ENCODE measurements at regions not wholly inside any gene's neighbourhood (a gene's known extent, or its start where the extent isn't known, plus 50 kb on each side); places are given as distances from the start of the nearest gene placed in this dataset.

DNA sequence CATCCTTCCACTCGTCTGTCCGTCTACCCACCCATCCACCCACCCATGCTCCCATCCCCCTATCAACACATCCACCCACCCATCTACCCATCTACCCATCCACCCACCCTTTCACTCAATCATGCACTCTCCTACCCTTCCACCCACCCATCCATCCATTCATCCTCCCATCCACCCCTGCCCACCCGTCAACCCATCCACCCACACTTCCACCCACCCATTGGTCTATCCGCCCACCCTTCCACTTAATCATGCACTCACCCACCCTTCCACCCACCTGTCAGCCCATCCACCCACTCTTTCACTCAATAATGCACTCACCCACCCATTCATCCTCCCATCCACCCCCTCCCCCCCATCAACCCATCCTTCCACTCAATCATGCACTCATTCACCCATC is 250.0 kb upstream of the EEF2KMT start:
- Histone ChIP-seq H3K4me1 (ENCODE audit: insufficient read depth, low read length) (no peaks in the 10 kb centered on the region), H3K36me3 (ENCODE audit: insufficient read depth, low read length) (no peaks in the 10 kb centered on the region), H3K27me3 (ENCODE audit: insufficient read depth, low read length) (no peaks in the 10 kb centered on the region), H3K4me3 (ENCODE audit: low read length in 2 of 2) (no peak overlapping the region), H3K27ac (ENCODE audit: low read depth, low read length) (no peak overlapping the region), H3K9me3 (ENCODE audit: control insufficient read depth in 1 of 2, low read length in 2 of 2) (no peaks in the 10 kb centered on the region)
- no peak overlapping the region for H3K27ac Mint-ChIP-seq
- ChIA-PET POLR2A (ENCODE audit: partially characterized antibody) (no interaction called here), CTCF (ENCODE audit: partially characterized antibody) (no interaction called here)
- no peaks in the 10 kb centered on the region for H3K4me1 Mint-ChIP-seq
- H3K4me3 Mint-ChIP-seq, result no peak overlapping the region
- DNase-seq, result no peak
- H3K9me3 Mint-ChIP-seq, result peaks cover 0 to 8% (median 2%) of the 10 kb centered on the region in 8 donors
- H3K36me3 Mint-ChIP-seq, result no peaks in the 10 kb centered on the region
- H3K27me3 Mint-ChIP-seq, result peaks cover 6 to 8% of the 10 kb centered on the region in 2 donors
- intact Hi-C loops (cut with micrococcal nuclease), result no loop called here

DNA sequence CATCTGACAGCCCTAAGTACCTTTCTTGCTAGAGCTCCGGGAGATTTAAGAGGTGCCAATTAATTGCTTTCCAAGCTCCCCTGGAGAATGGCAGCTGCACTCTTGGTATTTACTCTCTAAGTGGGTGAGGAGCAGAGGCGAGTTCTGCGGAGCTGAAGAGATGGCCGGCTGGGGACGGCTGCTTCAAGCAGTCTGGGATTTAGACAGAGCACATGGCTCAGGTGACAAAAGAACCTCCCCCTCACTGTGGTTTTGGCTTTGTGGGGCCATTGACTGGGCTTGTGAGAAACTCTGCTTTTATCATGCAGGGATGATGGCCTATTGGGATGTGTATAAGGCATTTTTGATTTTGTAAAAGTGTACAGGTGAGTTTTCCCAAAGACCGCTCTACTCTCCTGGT is 239.3 kb upstream of the EEF2KMT start:
- POLR2A ChIA-PET (ENCODE audit: partially characterized antibody), result no interaction called here
- H3K9me3 ChIP-seq (ENCODE audit: control insufficient read depth in 1 of 2, low read length in 2 of 2), result no peaks in the 10 kb centered on the region

GRCh38 chr16:5333991-5334390 is 236.4 kb upstream of the EEF2KMT start:
- no peak overlapping the region for H3K4me3 ChIP-seq (ENCODE audit: low read length in 2 of 2)
- Mint-ChIP-seq H3K27ac (no peak overlapping the region), H3K36me3 (no peaks in the 10 kb centered on the region), H3K27me3 (peaks cover 5% of the 10 kb centered on the region in 2 donors), H3K9me3 (peaks cover 0 to 9% (median under 1%) of the 10 kb centered on the region in 8 donors), H3K4me3 (no peak overlapping the region), H3K4me1 (no peaks in the 10 kb centered on the region)
- DNase-seq, result no peak
- ChIA-PET CTCF (ENCODE audit: partially characterized antibody) (no interaction called here), POLR2A (ENCODE audit: partially characterized antibody) (no interaction called here)
- no peaks in the 10 kb centered on the region for H3K36me3 ChIP-seq (ENCODE audit: insufficient read depth, low read length)
- no peaks in the 10 kb centered on the region for H3K4me1 ChIP-seq (ENCODE audit: insufficient read depth, low read length)
- H3K9me3 ChIP-seq (ENCODE audit: control insufficient read depth in 1 of 2, low read length in 2 of 2), result no peaks in the 10 kb centered on the region
- H3K27me3 ChIP-seq (ENCODE audit: insufficient read depth, low read length), result no peaks in the 10 kb centered on the region
- intact Hi-C loops (cut with micrococcal nuclease), result no loop called here
- H3K27ac ChIP-seq (ENCODE audit: low read depth, low read length), result no peak overlapping the region

More for the DNA sequence above, 239.3 kb upstream of the EEF2KMT start:
- H3K36me3 Mint-ChIP-seq, result no peaks in the 10 kb centered on the region
- H3K4me1 ChIP-seq (ENCODE audit: insufficient read depth, low read length), result no peaks in the 10 kb centered on the region
- peaks cover 5 to 10% of the 10 kb centered on the region in 2 donors for H3K27me3 Mint-ChIP-seq
- no peaks in the 10 kb centered on the region for H3K4me1 Mint-ChIP-seq
- no peak overlapping the region for H3K27ac Mint-ChIP-seq
- H3K27me3 ChIP-seq (ENCODE audit: insufficient read depth, low read length), result no peaks in the 10 kb centered on the region
- DNase-seq, result no peak
- H3K4me3 Mint-ChIP-seq, result no peak overlapping the region
- intact Hi-C loops (cut with micrococcal nuclease), result no loop called here
- CTCF ChIA-PET (ENCODE audit: partially characterized antibody), result no interaction called here
- peaks cover 0 to 2% (median 0%) of the 10 kb centered on the region in 8 donors for H3K9me3 Mint-ChIP-seq
- H3K4me3 ChIP-seq (ENCODE audit: low read length in 2 of 2), result no peak overlapping the region
- no peaks in the 10 kb centered on the region for H3K36me3 ChIP-seq (ENCODE audit: insufficient read depth, low read length)
- no peak overlapping the region for H3K27ac ChIP-seq (ENCODE audit: low read depth, low read length)

- DNase-seq, result no peak
- peaks cover 5 to 7% of the 10 kb centered on the region in 2 donors for H3K27me3 Mint-ChIP-seq
- Histone ChIP-seq H3K36me3 (ENCODE audit: insufficient read depth, low read length) (no peaks in the 10 kb centered on the region), H3K27ac (ENCODE audit: low read depth, low read length) (no peak overlapping the region), H3K4me1 (ENCODE audit: insufficient read depth, low read length) (no peaks in the 10 kb centered on the region), H3K27me3 (ENCODE audit: insufficient read depth, low read length) (no peaks in the 10 kb centered on the region), H3K4me3 (ENCODE audit: low read length in 2 of 2) (no peak overlapping the region), H3K9me3 (ENCODE audit: control insufficient read depth in 1 of 2, low read length in 2 of 2) (no peaks in the 10 kb centered on the region)
- H3K4me3 Mint-ChIP-seq, result no peak overlapping the region
- no peak overlapping the region for H3K27ac Mint-ChIP-seq
- ChIA-PET POLR2A (ENCODE audit: partially characterized antibody) (no interaction called here), CTCF (ENCODE audit: partially characterized antibody) (no interaction called here)
- peaks cover 0 to 9% (median under 1%) of the 10 kb centered on the region in 8 donors for H3K9me3 Mint-ChIP-seq
- intact Hi-C loops (cut with micrococcal nuclease), result no loop called here
- no peaks in the 10 kb centered on the region for H3K36me3 Mint-ChIP-seq
- no peaks in the 10 kb centered on the region for H3K4me1 Mint-ChIP-seq
Measured at GRCh38 chr16:5333126-5333525, 235.5 kb upstream of the EEF2KMT start.

DNA sequence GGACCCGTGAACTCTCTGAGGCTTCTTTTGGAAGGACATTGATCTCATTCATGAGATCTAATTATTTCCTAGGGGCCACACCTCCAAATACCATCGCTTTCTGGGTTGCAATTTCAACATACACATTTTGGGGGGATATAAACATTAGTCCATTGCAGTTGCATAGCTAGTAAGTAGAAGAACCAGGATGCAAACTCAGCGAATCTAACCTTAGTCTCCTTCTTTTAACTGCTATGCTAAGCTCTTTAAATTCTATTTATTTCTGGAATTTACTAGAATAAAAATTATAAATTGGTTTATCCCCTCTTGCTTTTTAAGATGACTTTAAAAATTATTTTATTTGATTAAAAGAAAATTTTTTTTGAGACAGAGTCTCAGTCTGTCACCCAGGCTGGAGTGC is 232.5 kb upstream of the EEF2KMT start:
- Histone ChIP-seq H3K36me3 (ENCODE audit: insufficient read depth, low read length) (no peaks in the 10 kb centered on the region), H3K27me3 (ENCODE audit: insufficient read depth, low read length) (no peaks in the 10 kb centered on the region), H3K9me3 (ENCODE audit: control insufficient read depth in 1 of 2, low read length in 2 of 2) (no peaks in the 10 kb centered on the region), H3K4me3 (ENCODE audit: low read length in 2 of 2) (no peak overlapping the region), H3K27ac (ENCODE audit: low read depth, low read length) (no peak overlapping the region), H3K4me1 (ENCODE audit: insufficient read depth, low read length) (no peaks in the 10 kb centered on the region)
- DNase-seq, result no peak
- intact Hi-C loops (cut with micrococcal nuclease), result no loop called here
- Mint-ChIP-seq H3K36me3 (no peaks in the 10 kb centered on the region), H3K4me1 (no peaks in the 10 kb centered on the region), H3K27me3 (peaks cover 7 to 9% of the 10 kb centered on the region in 2 donors), H3K27ac (no peak overlapping the region), H3K9me3 (peaks cover 0 to 10% (median under 1%) of the 10 kb centered on the region in 8 donors), H3K4me3 (no peak overlapping the region)
- ChIA-PET POLR2A (ENCODE audit: partially characterized antibody) (no interaction called here), CTCF (ENCODE audit: partially characterized antibody) (no interaction called here)

DNA sequence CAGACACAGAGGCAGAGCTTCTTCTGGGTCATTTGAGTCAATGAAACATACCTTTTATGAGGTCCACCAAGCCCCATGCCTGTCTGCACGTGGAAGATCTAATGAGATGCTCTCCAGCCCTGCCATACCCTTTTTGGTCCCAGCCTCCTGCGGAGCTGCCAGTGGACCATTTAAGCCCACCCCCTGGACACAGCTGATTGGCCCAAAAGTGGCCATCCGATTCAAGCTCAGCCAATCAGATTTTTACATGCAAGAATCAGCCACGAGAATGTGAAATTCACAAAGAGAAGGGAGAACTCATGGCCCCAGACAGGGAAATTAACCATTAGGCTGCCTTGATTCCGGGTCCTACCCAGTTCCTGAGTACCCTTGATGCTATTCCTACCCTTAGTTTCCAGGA is 231.0 kb upstream of the EEF2KMT start:
- H3K4me1 ChIP-seq (ENCODE audit: insufficient read depth, low read length), result no peaks in the 10 kb centered on the region
- Mint-ChIP-seq H3K27ac (no peak overlapping the region), H3K9me3 (peaks cover 0 to 10% (median 0%) of the 10 kb centered on the region in 8 donors), H3K4me1 (no peaks in the 10 kb centered on the region), H3K4me3 (no peak overlapping the region), H3K36me3 (no peaks in the 10 kb centered on the region), H3K27me3 (peaks cover 7 to 8% of the 10 kb centered on the region in 2 donors)
- POLR2A ChIA-PET (ENCODE audit: partially characterized antibody), result no interaction called here
- H3K27ac ChIP-seq (ENCODE audit: low read depth, low read length), result no peak overlapping the region
- no peaks in the 10 kb centered on the region for H3K27me3 ChIP-seq (ENCODE audit: insufficient read depth, low read length)
- no peak for DNase-seq
- H3K9me3 ChIP-seq (ENCODE audit: control insufficient read depth in 1 of 2, low read length in 2 of 2), result no peaks in the 10 kb centered on the region
- CTCF ChIA-PET (ENCODE audit: partially characterized antibody), result no interaction called here
- no peaks in the 10 kb centered on the region for H3K36me3 ChIP-seq (ENCODE audit: insufficient read depth, low read length)
- intact Hi-C loops (cut with micrococcal nuclease), result no loop called here
- H3K4me3 ChIP-seq (ENCODE audit: low read length in 2 of 2), result no peak overlapping the region

- H3K27me3 Mint-ChIP-seq, result peaks cover 8 to 10% of the 10 kb centered on the region in 2 donors
- DNase-seq, result no peak
- Histone ChIP-seq H3K36me3 (ENCODE audit: insufficient read depth, low read length) (no peaks in the 10 kb centered on the region), H3K4me3 (ENCODE audit: low read length in 2 of 2) (no peak overlapping the region), H3K27me3 (ENCODE audit: insufficient read depth, low read length) (no peaks in the 10 kb centered on the region), H3K27ac (ENCODE audit: low read depth, low read length) (no peak overlapping the region), H3K9me3 (ENCODE audit: control insufficient read depth in 1 of 2, low read length in 2 of 2) (no peaks in the 10 kb centered on the region), H3K4me1 (ENCODE audit: insufficient read depth, low read length) (no peaks in the 10 kb centered on the region)
- ChIA-PET POLR2A (ENCODE audit: partially characterized antibody) (no interaction called here), CTCF (ENCODE audit: partially characterized antibody) (no interaction called here)
- no peak overlapping the region for H3K27ac Mint-ChIP-seq
- intact Hi-C loops (cut with micrococcal nuclease), result no loop called here
- H3K4me3 Mint-ChIP-seq, result no peak overlapping the region
- no peaks in the 10 kb centered on the region for H3K4me1 Mint-ChIP-seq
- H3K9me3 Mint-ChIP-seq, result peaks cover 0 to 10% (median 2%) of the 10 kb centered on the region in 8 donors
- no peaks in the 10 kb centered on the region for H3K36me3 Mint-ChIP-seq
Measured at GRCh38 chr16:5326395-5326794, 228.8 kb upstream of the EEF2KMT start.

GRCh38 chr16:5325932-5326331 is 228.3 kb upstream of the EEF2KMT start:
- Mint-ChIP-seq H3K36me3 (no peaks in the 10 kb centered on the region), H3K27me3 (peaks cover 8 to 11% of the 10 kb centered on the region in 2 donors), H3K27ac (no peak overlapping the region), H3K4me3 (no peak overlapping the region), H3K4me1 (no peaks in the 10 kb centered on the region), H3K9me3 (peaks cover 0 to 6% (median 1%) of the 10 kb centered on the region in 8 donors)
- CTCF ChIA-PET (ENCODE audit: partially characterized antibody), result no interaction called here
- Histone ChIP-seq H3K36me3 (ENCODE audit: insufficient read depth, low read length) (no peaks in the 10 kb centered on the region), H3K4me3 (ENCODE audit: low read length in 2 of 2) (no peak overlapping the region), H3K27me3 (ENCODE audit: insufficient read depth, low read length) (no peaks in the 10 kb centered on the region), H3K9me3 (ENCODE audit: control insufficient read depth in 1 of 2, low read length in 2 of 2) (no peaks in the 10 kb centered on the region), H3K4me1 (ENCODE audit: insufficient read depth, low read length) (no peaks in the 10 kb centered on the region), H3K27ac (ENCODE audit: low read depth, low read length) (no peak overlapping the region)
- intact Hi-C loops (cut with micrococcal nuclease), result no loop called here
- POLR2A ChIA-PET (ENCODE audit: partially characterized antibody), result no interaction called here
- DNase-seq, result no peak

Measured in CD4-positive, alpha-beta memory T cell (primary cell).